B cell (primary cell): ENCODE measurements at regions not wholly inside any gene's neighbourhood (a gene's known extent, or its start where the extent isn't known, plus 50 kb on each side); places are given as distances from the start of the nearest gene placed in this dataset.

ENCODE experiments used
- ATAC-seq: fragments of 200-7000 bp; cut with Tn5 transposase; one replicate; pipeline ENCODE4 v1.10.0; 2021; ENCODE audit warnings: low read depth, mild to moderate bottlenecking, moderate number of reproducible peaks, moderate library complexity
- CTCF ChIA-PET: fragments of 350-600 bp; sonication (Branson Sonifier 250); formaldehyde crosslinking; loops from one replicate; lab custom pipeline; 2021; ENCODE audit warnings: antibody characterized with exemption, inconsistent platforms; lab: Charles Lee
- POLR2A ChIA-PET: fragments of 350-600 bp; sonication (Branson Sonifier 250); formaldehyde crosslinking; loops from one replicate; lab custom pipeline; 2021; ENCODE audit warnings: antibody characterized with exemption; lab: Charles Lee
- DNase-seq: peaks from one replicate; pipeline ENCODE4 v3.0.0; 2013
- H2AFZ ChIP-seq: 2 replicates; pipeline ENCODE4 v1.6.1; 2012; ENCODE audit warnings: mild to moderate bottlenecking, low read depth, low read length; ENCODE audit not compliant: insufficient read depth, poor library complexity, severe bottlenecking
- H3K27ac ChIP-seq, 2 donors: 1 replicate in 1 of 2; 2 replicates in 1 of 2; pipeline ENCODE4 v1.5.1; 2012 to 2013; ENCODE audit warnings: low read length in 2 of 2, mild to moderate bottlenecking in 2 of 2, moderate library complexity in 1 of 2
- H3K27me3 ChIP-seq, 4 experiments: fragments of 200-600 bp in 1 of 4; sonication (generic) in 1 of 4; replicated peaks in 1 of 4; 1 replicate in 2 of 4; 2 replicates in 2 of 4; pipeline versions ENCODE4 v1.6.1 to v1.7.0; 2013 to 2016; ENCODE audit warnings: low read length in 3 of 4, mild to moderate bottlenecking in 2 of 4, mixed read lengths in 1 of 4, moderate library complexity in 1 of 4; ENCODE audit not compliant: insufficient read depth in 4 of 4, control insufficient read depth in 3 of 4; ENCODE audit errors: control extremely low read depth in 1 of 4
- H3K36me3 ChIP-seq, 2 experiments: replicated peaks in 1 of 2; 1 replicate in 1 of 2; 2 replicates in 1 of 2; pipeline versions ENCODE4 v1.6.1 to v1.7.1; 2013; ENCODE audit warnings: low read length in 1 of 2; ENCODE audit not compliant: insufficient read depth in 2 of 2, control insufficient read depth in 1 of 2; ENCODE audit errors: control extremely low read depth in 1 of 2, extremely low read depth in 1 of 2
- H3K4me1 ChIP-seq, 2 donors: fragments of 200-600 bp in 1 of 2; sonication (generic) in 1 of 2; 1 replicate in 1 of 2; 2 replicates in 1 of 2; pipeline versions ENCODE4 v1.5.1 to v1.6.1; 2013 to 2017; ENCODE audit warnings: low read length in 2 of 2; ENCODE audit not compliant: control insufficient read depth in 2 of 2, insufficient read depth in 2 of 2
- H3K4me2 ChIP-seq: replicated peaks from 2 replicates; pipeline ENCODE3; 2012; ENCODE audit warnings: mild to moderate bottlenecking, low read depth, low read length; ENCODE audit not compliant: poor library complexity, severe bottlenecking
- H3K4me3 ChIP-seq, 5 experiments: fragments of 200-600 bp in 1 of 5; sonication (generic) in 1 of 5; 1 replicate in 3 of 5; 2 replicates in 2 of 5; pipeline versions ENCODE4 v1.5.1 to v1.7.0; 2011 to 2016; ENCODE audit warnings: low read length in 4 of 5, mild to moderate bottlenecking in 4 of 5, low read depth in 2 of 5, control low read depth in 1 of 5, moderate library complexity in 1 of 5; ENCODE audit not compliant: insufficient read depth in 1 of 5; ENCODE audit errors: control extremely low read depth in 1 of 5, extremely low read depth in 1 of 5
- H3K79me2 ChIP-seq: fragments of 200-600 bp; sonication (generic); one replicate; pipeline ENCODE4 v1.6.0; 2016; ENCODE audit warnings: low read length; ENCODE audit not compliant: control insufficient read depth, insufficient read depth
- H3K9ac ChIP-seq: fragments of 200-600 bp; sonication (generic); 2 replicates; pipeline ENCODE4 v1.6.1; 2017; ENCODE audit warnings: mild to moderate bottlenecking, low read length, moderate library complexity
- H3K9me3 ChIP-seq, 3 donors: one replicate each; pipeline versions ENCODE4 v1.6.1 to v1.7.1; 2013; ENCODE audit warnings: low read length in 2 of 3; ENCODE audit not compliant: control insufficient read depth in 2 of 3, insufficient read depth in 1 of 3; ENCODE audit errors: control extremely low read depth in 1 of 3
- H4K20me1 ChIP-seq: 2 replicates; pipeline ENCODE4 v1.6.0; 2012; ENCODE audit warnings: mild to moderate bottlenecking, low read length; ENCODE audit not compliant: insufficient read depth, control insufficient read depth, poor library complexity, severe bottlenecking
- H3K27ac Mint-ChIP-seq: one replicate; pipeline ENCODE4 v1.8.0; 2021; ENCODE audit warnings: mixed read lengths
- H3K27me3 Mint-ChIP-seq: one replicate; pipeline ENCODE4 v1.8.0; 2021; ENCODE audit warnings: mixed read lengths
- H3K4me1 Mint-ChIP-seq: one replicate; pipeline ENCODE4 v1.8.0; 2021; ENCODE audit warnings: mixed read lengths
- H3K4me3 Mint-ChIP-seq: one replicate; pipeline ENCODE4 v1.8.0; 2021; ENCODE audit warnings: mixed read lengths
- H3K9me3 Mint-ChIP-seq: one replicate; pipeline ENCODE4 v1.8.0; 2022; ENCODE audit warnings: mixed read lengths; ENCODE audit not compliant: insufficient read depth
- EZH2 ChIP-seq: IDR thresholded peaks from 2 replicates; pipeline ENCODE4 v1.6.1; 2012; ENCODE audit warnings: borderline replicate concordance, low read depth, mild to moderate bottlenecking, moderate library complexity, low read length; ENCODE audit not compliant: insufficient read depth, poor library complexity, severe bottlenecking
- WGBS: methylation state at CpG from one replicate; pipeline ENCODE4 v1.1.5; 2013; ENCODE audit warnings: missing lambda C conversion rate; ENCODE audit not compliant: insufficient coverage; 5-methylcytosine and 5-hydroxymethylcytosine counted together
- intact Hi-C: fragments of 100-400 bp; cut with micrococcal nuclease; formaldehyde crosslinking; loops from one replicate; pipeline ENCODE4 v1.10.0; 2022
- TF ChIP-seq, protein P1 (sequence below): fragments of 200-600 bp; IDR thresholded peaks from one replicate; pipeline ENCODE4 v1.8.0; 2022; ENCODE audit warnings: antibody characterized with exemption, mild to moderate bottlenecking

DNA sequence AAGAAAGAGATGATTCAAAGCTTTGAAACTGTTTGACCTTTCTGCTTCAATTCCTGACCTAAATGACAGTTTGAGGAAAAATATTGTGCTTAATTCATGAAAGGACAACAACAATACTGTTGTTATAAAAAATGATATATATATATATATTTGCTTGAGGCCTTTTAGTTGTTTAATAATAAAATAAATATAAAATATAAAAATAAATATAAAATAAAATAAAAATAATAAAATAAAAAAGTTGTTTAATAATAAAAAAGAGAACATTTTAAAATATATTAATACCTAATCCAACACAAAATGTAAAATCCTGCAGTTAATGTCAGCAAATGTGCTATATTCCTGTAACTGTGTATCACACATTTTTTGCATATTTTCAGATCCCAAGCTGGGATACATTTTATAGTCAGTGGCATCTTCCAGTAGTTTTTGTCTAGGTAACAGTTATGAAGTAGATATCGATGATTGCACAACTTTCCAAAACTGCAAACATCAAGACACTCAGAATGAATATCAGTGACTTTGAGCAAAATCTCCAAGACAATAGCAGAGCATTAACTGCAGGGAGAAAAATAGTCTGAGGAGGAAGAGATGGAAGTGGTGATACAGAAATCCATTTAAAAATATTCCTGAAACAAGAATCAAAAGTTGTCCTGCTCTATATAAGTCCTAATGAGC is 375.5 kb upstream of the KLHL1 start:
- Mint-ChIP-seq H3K4me3 (no peak overlapping the region), H3K27me3 (no peaks in the 10 kb centered on the region), H3K9me3 (no peaks in the 10 kb centered on the region), H3K4me1 (no peaks in the 10 kb centered on the region), H3K27ac (no peak overlapping the region)
- H3K36me3 ChIP-seq: no peaks in the 10 kb centered on the region
- no peaks in the 10 kb centered on the region for H3K4me1 ChIP-seq
- H3K9me3 ChIP-seq: no peaks in the 10 kb centered on the region
- no peak overlapping the region for H3K27ac ChIP-seq
- no peaks in the 10 kb centered on the region for H3K79me2 ChIP-seq
- H3K9ac ChIP-seq: no peak overlapping the region
- H3K4me2 ChIP-seq: no peak overlapping the region
- ATAC-seq (no peak), DNase-seq (no peak)
- POLR2A ChIA-PET: no interaction called here
- H3K4me3 ChIP-seq: no peak overlapping the region
- CTCF ChIA-PET: no interaction called here
- no peaks in the 10 kb centered on the region for H3K27me3 ChIP-seq
- no peaks in the 10 kb centered on the region for H4K20me1 ChIP-seq
- intact Hi-C loops: no loop called here
- no peak overlapping the region for H2AFZ ChIP-seq
- TF ChIP-seq EZH2: no peak
- TF ChIP-seq, protein P1, sequence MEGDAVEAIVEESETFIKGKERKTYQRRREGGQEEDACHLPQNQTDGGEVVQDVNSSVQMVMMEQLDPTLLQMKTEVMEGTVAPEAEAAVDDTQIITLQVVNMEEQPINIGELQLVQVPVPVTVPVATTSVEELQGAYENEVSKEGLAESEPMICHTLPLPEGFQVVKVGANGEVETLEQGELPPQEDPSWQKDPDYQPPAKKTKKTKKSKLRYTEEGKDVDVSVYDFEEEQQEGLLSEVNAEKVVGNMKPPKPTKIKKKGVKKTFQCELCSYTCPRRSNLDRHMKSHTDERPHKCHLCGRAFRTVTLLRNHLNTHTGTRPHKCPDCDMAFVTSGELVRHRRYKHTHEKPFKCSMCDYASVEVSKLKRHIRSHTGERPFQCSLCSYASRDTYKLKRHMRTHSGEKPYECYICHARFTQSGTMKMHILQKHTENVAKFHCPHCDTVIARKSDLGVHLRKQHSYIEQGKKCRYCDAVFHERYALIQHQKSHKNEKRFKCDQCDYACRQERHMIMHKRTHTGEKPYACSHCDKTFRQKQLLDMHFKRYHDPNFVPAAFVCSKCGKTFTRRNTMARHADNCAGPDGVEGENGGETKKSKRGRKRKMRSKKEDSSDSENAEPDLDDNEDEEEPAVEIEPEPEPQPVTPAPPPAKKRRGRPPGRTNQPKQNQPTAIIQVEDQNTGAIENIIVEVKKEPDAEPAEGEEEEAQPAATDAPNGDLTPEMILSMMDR: no peak
- WGBS: no CpG with 5 or more reads among the region's 1 CpG

DNA sequence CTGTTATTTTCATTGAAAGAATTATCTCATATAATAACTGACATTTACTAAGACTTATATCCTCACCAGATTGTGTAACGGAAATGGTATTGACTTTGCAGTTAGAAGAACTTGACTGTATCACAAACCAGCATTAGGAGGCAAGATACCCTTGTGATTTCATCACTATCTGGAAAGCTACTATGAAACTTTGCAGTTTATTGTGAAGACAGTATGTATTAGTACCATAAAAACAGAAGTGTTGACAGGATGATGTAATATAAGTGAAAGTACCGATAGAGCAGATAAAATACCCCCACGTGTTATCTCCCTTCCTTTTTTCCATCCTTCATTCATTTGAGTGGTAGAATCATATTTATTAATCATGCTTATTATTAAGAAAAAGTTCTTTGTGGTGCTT is 365.7 kb upstream of the KLHL1 start:
- H3K27ac ChIP-seq: no peak overlapping the region
- WGBS: no CpG with 5 or more reads among the region's 3 CpGs
- Mint-ChIP-seq H3K4me3 (no peak overlapping the region), H3K27me3 (no peaks in the 10 kb centered on the region), H3K9me3 (no peaks in the 10 kb centered on the region), H3K4me1 (no peaks in the 10 kb centered on the region), H3K27ac (no peak overlapping the region)
- no peak overlapping the region for H3K4me3 ChIP-seq
- ATAC-seq (no peak), DNase-seq (no peak)
- no peak overlapping the region for H3K9ac ChIP-seq
- TF ChIP-seq, protein P1: no peak
- TF ChIP-seq EZH2: no peak
- no peak overlapping the region for H2AFZ ChIP-seq
- no peak overlapping the region for H3K4me2 ChIP-seq
- no peaks in the 10 kb centered on the region for H3K4me1 ChIP-seq
- H4K20me1 ChIP-seq: no peaks in the 10 kb centered on the region
- H3K36me3 ChIP-seq: no peaks in the 10 kb centered on the region
- ChIA-PET CTCF (no interaction called here), POLR2A (no interaction called here)
- H3K9me3 ChIP-seq: no peaks in the 10 kb centered on the region
- intact Hi-C loops: no loop called here
- no peaks in the 10 kb centered on the region for H3K79me2 ChIP-seq
- H3K27me3 ChIP-seq: no peaks in the 10 kb centered on the region
